Astrocyte (in vitro differentiated cells and primary cell): ENCODE measurements at regions not wholly inside any gene's neighbourhood (a gene's known extent, or its start where the extent isn't known, plus 50 kb on each side); places are given as distances from the start of the nearest gene placed in this dataset.

Experiments used
- DNase-seq: peaks from one replicate; pipeline ENCODE4 v3.0.0-alpha.2; 2010; ENCODE audit warnings: low read depth
- FAIRE-seq: peaks from 2 replicates; lab custom pipeline; 2011; peaks lifted over from hg19 to GRCh38; lab: Jason Lieb, UNC
- H2AFZ ChIP-seq: 2 replicates; pipeline ENCODE4 v1.6.0; 2012; ENCODE audit warnings: low read depth, low read length, inconsistent platforms
- H3K27ac ChIP-seq: 2 replicates; pipeline ENCODE4 v1.5.1; 2011; ENCODE audit warnings: low read depth, low read length, inconsistent platforms
- H3K27me3 ChIP-seq: 2 replicates; pipeline ENCODE4 v1.6.0; 2011; ENCODE audit warnings: low read length, inconsistent platforms; ENCODE audit not compliant: insufficient read depth
- H3K36me3 ChIP-seq: 2 replicates; pipeline ENCODE4 v1.5.1; 2011; ENCODE audit warnings: low read length, inconsistent platforms; ENCODE audit not compliant: insufficient read depth
- H3K4me1 ChIP-seq: 2 replicates; pipeline ENCODE4 v1.5.1; 2011; ENCODE audit warnings: low read length, inconsistent platforms; ENCODE audit not compliant: insufficient read depth
- H3K4me2 ChIP-seq: 2 replicates; pipeline ENCODE4 v1.6.0; 2012; ENCODE audit warnings: low read length, inconsistent platforms
- H3K4me3 ChIP-seq: 2 replicates; pipeline ENCODE4 v1.5.1; 2011; ENCODE audit warnings: low read depth, mild to moderate bottlenecking, low read length, inconsistent platforms; ENCODE audit not compliant: insufficient read depth
- H3K79me2 ChIP-seq: 2 replicates; pipeline ENCODE4 v1.6.0; 2012; ENCODE audit warnings: mild to moderate bottlenecking, low read length, inconsistent platforms; ENCODE audit not compliant: insufficient read depth
- H3K9ac ChIP-seq: 2 replicates; pipeline ENCODE4 v1.6.0; 2012; ENCODE audit warnings: mild to moderate bottlenecking, low read length, inconsistent platforms
- H3K9me3 ChIP-seq: 2 replicates; pipeline ENCODE4 v1.5.1; 2012; ENCODE audit warnings: low read depth, mild to moderate bottlenecking, low read length, inconsistent platforms; ENCODE audit not compliant: insufficient read depth
- H4K20me1 ChIP-seq: 2 replicates; pipeline ENCODE4 v1.6.0; 2012; ENCODE audit warnings: low read length, inconsistent platforms; ENCODE audit not compliant: insufficient read depth
- H3K27ac Mint-ChIP-seq: one replicate; pipeline ENCODE4 v1.8.0; 2021; ENCODE audit warnings: mild to moderate bottlenecking, mixed read lengths; ENCODE audit not compliant: unreplicated experiment
- H3K27me3 Mint-ChIP-seq: one replicate; pipeline ENCODE4 v1.8.0; 2021; ENCODE audit warnings: low read depth, mixed read lengths; ENCODE audit not compliant: unreplicated experiment
- H3K36me3 Mint-ChIP-seq: one replicate; pipeline ENCODE4 v1.8.0; 2021; ENCODE audit warnings: low read depth, mixed read lengths; ENCODE audit not compliant: unreplicated experiment
- H3K4me1 Mint-ChIP-seq: one replicate; pipeline ENCODE4 v1.8.0; 2021; ENCODE audit warnings: low read depth, mixed read lengths; ENCODE audit not compliant: unreplicated experiment
- H3K4me3 Mint-ChIP-seq: one replicate; pipeline ENCODE4 v1.8.0; 2021; ENCODE audit warnings: mild to moderate bottlenecking, moderate library complexity, mixed read lengths; ENCODE audit not compliant: unreplicated experiment
- H3K9me3 Mint-ChIP-seq: one replicate; pipeline ENCODE4 v1.8.0; 2021; ENCODE audit warnings: mild to moderate bottlenecking, mixed read lengths; ENCODE audit not compliant: unreplicated experiment
- EZH2 ChIP-seq: IDR thresholded peaks from 2 replicates; pipeline ENCODE4 v1.6.1; 2012; ENCODE audit warnings: mild to moderate bottlenecking, low read length, inconsistent platforms; ENCODE audit not compliant: insufficient read depth
- TF ChIP-seq, protein P1 (sequence below): IDR thresholded peaks from 2 replicates; pipeline ENCODE4 v1.5.1; 2011; ENCODE audit warnings: low read depth, mild to moderate bottlenecking, inconsistent platforms, low read length, moderate library complexity; ENCODE audit not compliant: insufficient read depth

DNA sequence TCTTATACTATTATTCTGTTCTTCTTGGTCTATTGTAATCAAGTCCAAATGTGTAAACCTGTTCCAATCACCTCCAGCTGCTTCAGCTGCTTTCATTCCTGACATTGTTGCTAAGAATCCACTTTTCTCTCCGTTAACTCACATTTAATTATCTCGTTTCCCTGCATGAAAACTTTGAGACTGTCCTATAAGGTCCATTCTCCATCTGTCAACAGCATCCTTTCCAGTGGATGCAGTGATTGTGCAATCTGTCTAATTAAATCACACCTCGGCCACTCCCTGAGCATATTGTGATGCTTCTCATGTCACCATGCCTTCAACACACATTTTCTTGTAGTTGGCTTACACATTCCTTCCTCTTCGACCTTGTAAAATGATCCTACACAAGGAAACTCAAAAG, 1626.9 kb upstream of the SLC10A2 start:
- H4K20me1 ChIP-seq: no peaks in the 10 kb centered on the region
- H3K4me3 Mint-ChIP-seq: no peak overlapping the region
- H3K9me3 ChIP-seq: no peaks in the 10 kb centered on the region
- FAIRE-seq: no peak
- no peak overlapping the region for H3K9ac ChIP-seq
- H3K4me2 ChIP-seq: no peak overlapping the region
- DNase-seq: no peak
- H3K27ac ChIP-seq: no peak overlapping the region
- no peak overlapping the region for H3K4me3 ChIP-seq
- no peaks in the 10 kb centered on the region for H3K79me2 ChIP-seq
- no peak overlapping the region for H3K27ac Mint-ChIP-seq
- no peaks in the 10 kb centered on the region for H3K27me3 Mint-ChIP-seq
- H3K36me3 ChIP-seq: no peaks in the 10 kb centered on the region
- no peaks in the 10 kb centered on the region for H3K27me3 ChIP-seq
- H3K4me1 ChIP-seq: no peaks in the 10 kb centered on the region
- no peaks in the 10 kb centered on the region for H3K4me1 Mint-ChIP-seq
- no peak for TF ChIP-seq EZH2
- TF ChIP-seq, protein P1, sequence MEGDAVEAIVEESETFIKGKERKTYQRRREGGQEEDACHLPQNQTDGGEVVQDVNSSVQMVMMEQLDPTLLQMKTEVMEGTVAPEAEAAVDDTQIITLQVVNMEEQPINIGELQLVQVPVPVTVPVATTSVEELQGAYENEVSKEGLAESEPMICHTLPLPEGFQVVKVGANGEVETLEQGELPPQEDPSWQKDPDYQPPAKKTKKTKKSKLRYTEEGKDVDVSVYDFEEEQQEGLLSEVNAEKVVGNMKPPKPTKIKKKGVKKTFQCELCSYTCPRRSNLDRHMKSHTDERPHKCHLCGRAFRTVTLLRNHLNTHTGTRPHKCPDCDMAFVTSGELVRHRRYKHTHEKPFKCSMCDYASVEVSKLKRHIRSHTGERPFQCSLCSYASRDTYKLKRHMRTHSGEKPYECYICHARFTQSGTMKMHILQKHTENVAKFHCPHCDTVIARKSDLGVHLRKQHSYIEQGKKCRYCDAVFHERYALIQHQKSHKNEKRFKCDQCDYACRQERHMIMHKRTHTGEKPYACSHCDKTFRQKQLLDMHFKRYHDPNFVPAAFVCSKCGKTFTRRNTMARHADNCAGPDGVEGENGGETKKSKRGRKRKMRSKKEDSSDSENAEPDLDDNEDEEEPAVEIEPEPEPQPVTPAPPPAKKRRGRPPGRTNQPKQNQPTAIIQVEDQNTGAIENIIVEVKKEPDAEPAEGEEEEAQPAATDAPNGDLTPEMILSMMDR: no peak
- H2AFZ ChIP-seq: no peak overlapping the region
- H3K36me3 Mint-ChIP-seq: no peaks in the 10 kb centered on the region
- H3K9me3 Mint-ChIP-seq: no peaks in the 10 kb centered on the region

DNA sequence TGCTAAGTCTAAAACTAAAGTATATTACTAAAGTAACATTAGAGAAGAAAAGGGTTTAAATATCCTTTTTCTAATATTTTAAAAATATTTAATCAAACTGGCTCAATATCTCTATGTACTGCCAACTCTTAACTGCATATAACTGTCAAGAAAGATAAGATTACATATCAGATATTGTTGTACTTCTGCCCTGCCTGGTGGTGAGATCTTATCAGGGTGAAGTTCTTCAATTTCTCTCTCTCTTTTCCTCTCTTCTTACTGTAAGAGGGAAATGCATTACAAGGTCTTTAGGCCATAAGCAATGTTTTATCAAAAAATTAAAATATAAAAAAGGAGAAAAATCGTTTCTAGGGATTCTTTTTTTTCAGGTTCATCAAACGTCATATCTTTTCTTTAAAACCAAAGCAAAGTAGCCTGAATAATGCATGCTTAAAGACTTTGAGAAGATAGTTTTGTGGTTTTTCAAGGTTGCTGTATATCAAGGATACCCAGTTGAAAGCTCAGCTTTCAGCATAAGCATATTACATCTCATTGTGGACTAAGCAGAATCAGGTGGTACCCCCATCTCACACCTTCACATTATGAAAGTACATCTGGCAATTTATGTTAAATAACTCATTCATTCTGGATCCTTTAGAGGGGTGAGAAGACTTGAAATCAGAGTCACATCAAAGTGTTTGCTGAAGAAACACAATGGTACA, 1625.7 kb upstream of the SLC10A2 start:
- H3K36me3 Mint-ChIP-seq: no peaks in the 10 kb centered on the region
- no peaks in the 10 kb centered on the region for H3K9me3 ChIP-seq
- no peak for DNase-seq
- no peaks in the 10 kb centered on the region for H3K36me3 ChIP-seq
- H3K4me2 ChIP-seq: no peak overlapping the region
- no peak overlapping the region for H3K9ac ChIP-seq
- H3K27me3 ChIP-seq: no peaks in the 10 kb centered on the region
- H3K79me2 ChIP-seq: no peaks in the 10 kb centered on the region
- no peak for FAIRE-seq
- no peaks in the 10 kb centered on the region for H3K4me1 Mint-ChIP-seq
- no peak overlapping the region for H3K27ac ChIP-seq
- no peak overlapping the region for H3K4me3 ChIP-seq
- no peaks in the 10 kb centered on the region for H4K20me1 ChIP-seq
- H2AFZ ChIP-seq: no peak overlapping the region
- no peaks in the 10 kb centered on the region for H3K27me3 Mint-ChIP-seq
- no peaks in the 10 kb centered on the region for H3K4me1 ChIP-seq
- TF ChIP-seq EZH2: no peak
- TF ChIP-seq, protein P1: no peak
- H3K27ac Mint-ChIP-seq: no peak overlapping the region
- no peaks in the 10 kb centered on the region for H3K9me3 Mint-ChIP-seq
- H3K4me3 Mint-ChIP-seq: no peak overlapping the region

DNA sequence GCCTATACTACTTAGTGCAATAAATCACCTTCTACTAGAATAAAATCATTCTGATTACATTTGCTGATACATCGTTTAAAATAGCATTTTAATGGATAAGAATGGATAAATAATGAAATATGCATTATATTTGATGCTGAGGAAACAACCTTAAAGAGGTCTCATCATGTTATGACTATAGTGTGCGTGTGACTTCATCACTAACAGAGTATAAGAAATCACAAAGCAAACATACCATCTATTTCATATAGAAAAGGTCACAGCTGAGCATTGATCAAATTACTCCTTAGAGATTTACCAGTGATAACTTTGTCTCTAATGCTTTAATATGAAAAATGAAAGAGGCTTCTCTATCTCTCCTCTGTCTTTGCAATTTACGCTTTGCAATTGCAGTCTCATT, 1620.3 kb upstream of the SLC10A2 start:
- no peak for TF ChIP-seq EZH2
- TF ChIP-seq, protein P1: no peak
- Histone ChIP-seq H3K9ac (no peak overlapping the region), H3K36me3 (no peaks in the 10 kb centered on the region), H2AFZ (no peak overlapping the region), H3K4me2 (no peak overlapping the region), H3K79me2 (no peaks in the 10 kb centered on the region), H3K27ac (no peak overlapping the region), H4K20me1 (no peaks in the 10 kb centered on the region), H3K9me3 (no peaks in the 10 kb centered on the region), H3K27me3 (no peaks in the 10 kb centered on the region), H3K4me3 (no peak overlapping the region), H3K4me1 (no peaks in the 10 kb centered on the region)
- H3K4me3 Mint-ChIP-seq: no peak overlapping the region
- H3K9me3 Mint-ChIP-seq: no peaks in the 10 kb centered on the region
- no peaks in the 10 kb centered on the region for H3K27me3 Mint-ChIP-seq
- FAIRE-seq: no peak
- no peak overlapping the region for H3K27ac Mint-ChIP-seq
- no peaks in the 10 kb centered on the region for H3K36me3 Mint-ChIP-seq
- no peaks in the 10 kb centered on the region for H3K4me1 Mint-ChIP-seq
- no peak for DNase-seq
